ENCODE measurements at regions not wholly inside any gene's neighbourhood (a gene's known extent, or its start where the extent isn't known, plus 50 kb on each side); places are given as distances from the start of the nearest gene placed in this dataset.

GRCh38 chr11:11703885-11704284 lies 82.1 kb upstream of the GALNT18 start:
- Histone ChIP-seq H3K36me3 (ENCODE audit: control insufficient read depth in 3 of 3, insufficient read depth in 2 of 3, low read depth in 1 of 3, low read length in 3 of 3) (no peaks in the 10 kb centered on the region), H3K4me3 (ENCODE audit: low read depth in 1 of 3, low read length in 3 of 3) (no peak overlapping the region), H3K27ac (ENCODE audit: low read depth in 1 of 3, low read length in 2 of 3) (no peak overlapping the region), H3K9me3 (ENCODE audit: control insufficient read depth in 2 of 2, insufficient read depth in 1 of 2, low read depth in 1 of 2, low read length in 1 of 2) (no peaks in the 10 kb centered on the region), H3K4me1 (ENCODE audit: control insufficient read depth in 3 of 3, insufficient read depth in 2 of 3, low read depth in 1 of 3, low read length in 2 of 3) (no peaks in the 10 kb centered on the region), H3K27me3 (ENCODE audit: control insufficient read depth in 3 of 3, insufficient read depth in 3 of 3, low read length in 3 of 3) (peaks cover 0 to 1% (median 0%) of the 10 kb centered on the region in 3 donors)
- FAIRE-seq (no peak), DNase-seq (no peak)
- 63 to 88% (median 71%) methylated on average over 1 of the region's 1 CpG for WGBS, 3 donors

GRCh38 chr11:11701070-11701469 lies 79.3 kb upstream of the GALNT18 start:
- Histone ChIP-seq H3K36me3 (ENCODE audit: control insufficient read depth in 3 of 3, insufficient read depth in 2 of 3, low read depth in 1 of 3, low read length in 3 of 3) (no peaks in the 10 kb centered on the region), H3K27ac (ENCODE audit: low read depth in 1 of 3, low read length in 2 of 3) (no peak overlapping the region), H3K4me1 (ENCODE audit: control insufficient read depth in 3 of 3, insufficient read depth in 2 of 3, low read depth in 1 of 3, low read length in 2 of 3) (no peaks in the 10 kb centered on the region), H3K27me3 (ENCODE audit: control insufficient read depth in 3 of 3, insufficient read depth in 3 of 3, low read length in 3 of 3) (peaks cover 0 to 1% (median 0%) of the 10 kb centered on the region in 3 donors), H3K4me3 (ENCODE audit: low read depth in 1 of 3, low read length in 3 of 3) (no peak overlapping the region), H3K9me3 (ENCODE audit: control insufficient read depth in 2 of 2, insufficient read depth in 1 of 2, low read depth in 1 of 2, low read length in 1 of 2) (no peaks in the 10 kb centered on the region)
- FAIRE-seq (no peak), DNase-seq (no peak)
- WGBS, 3 donors = 64 to 77% (median 77%) methylated on average over 4 of the region's 4 CpGs

GRCh38 chr11:11697796-11698195 lies 76.0 kb upstream of the GALNT18 start:
- Histone ChIP-seq H3K36me3 (ENCODE audit: control insufficient read depth in 3 of 3, insufficient read depth in 2 of 3, low read depth in 1 of 3, low read length in 3 of 3) (no peaks in the 10 kb centered on the region), H3K4me1 (ENCODE audit: control insufficient read depth in 3 of 3, insufficient read depth in 2 of 3, low read depth in 1 of 3, low read length in 2 of 3) (no peaks in the 10 kb centered on the region), H3K27me3 (ENCODE audit: control insufficient read depth in 3 of 3, insufficient read depth in 3 of 3, low read length in 3 of 3) (no peaks in the 10 kb centered on the region), H3K9me3 (ENCODE audit: control insufficient read depth in 2 of 2, insufficient read depth in 1 of 2, low read depth in 1 of 2, low read length in 1 of 2) (no peaks in the 10 kb centered on the region), H3K27ac (ENCODE audit: low read depth in 1 of 3, low read length in 2 of 3) (no peak overlapping the region), H3K4me3 (ENCODE audit: low read depth in 1 of 3, low read length in 3 of 3) (no peak overlapping the region)
- no peak for DNase-seq
- WGBS, 3 donors = 56 to 72% (median 70%) methylated on average over 1 of the region's 1 CpG
- FAIRE-seq = no peak

- Histone ChIP-seq H3K27ac (ENCODE audit: low read depth in 1 of 3, low read length in 2 of 3) (no peak overlapping the region), H3K4me1 (ENCODE audit: control insufficient read depth in 3 of 3, insufficient read depth in 2 of 3, low read depth in 1 of 3, low read length in 2 of 3) (no peaks in the 10 kb centered on the region), H3K9me3 (ENCODE audit: control insufficient read depth in 2 of 2, insufficient read depth in 1 of 2, low read depth in 1 of 2, low read length in 1 of 2) (no peaks in the 10 kb centered on the region), H3K27me3 (ENCODE audit: control insufficient read depth in 3 of 3, insufficient read depth in 3 of 3, low read length in 3 of 3) (no peaks in the 10 kb centered on the region), H3K4me3 (ENCODE audit: low read depth in 1 of 3, low read length in 3 of 3) (no peak overlapping the region), H3K36me3 (ENCODE audit: control insufficient read depth in 3 of 3, insufficient read depth in 2 of 3, low read depth in 1 of 3, low read length in 3 of 3) (no peaks in the 10 kb centered on the region)
- 40 to 54% (median 53%) methylated on average over 13 of the region's 13 CpGs for WGBS, 3 donors
- DNase-seq = no peak
- FAIRE-seq = no peak
These were observed 69.7 kb upstream of the GALNT18 start for GRCh38 chr11:11691296-11692151.

GRCh38 chr11:11681536-11681935 lies 59.7 kb upstream of the GALNT18 start:
- no peak for DNase-seq
- Histone ChIP-seq H3K27me3 (ENCODE audit: control insufficient read depth in 3 of 3, insufficient read depth in 3 of 3, low read length in 3 of 3) (no peaks in the 10 kb centered on the region), H3K36me3 (ENCODE audit: control insufficient read depth in 3 of 3, insufficient read depth in 2 of 3, low read depth in 1 of 3, low read length in 3 of 3) (no peaks in the 10 kb centered on the region), H3K27ac (ENCODE audit: low read depth in 1 of 3, low read length in 2 of 3) (no peak overlapping the region), H3K9me3 (ENCODE audit: control insufficient read depth in 2 of 2, insufficient read depth in 1 of 2, low read depth in 1 of 2, low read length in 1 of 2) (no peaks in the 10 kb centered on the region), H3K4me3 (ENCODE audit: low read depth in 1 of 3, low read length in 3 of 3) (no peak overlapping the region), H3K4me1 (ENCODE audit: control insufficient read depth in 3 of 3, insufficient read depth in 2 of 3, low read depth in 1 of 3, low read length in 2 of 3) (no peaks in the 10 kb centered on the region)
- no peak for FAIRE-seq

DNA sequence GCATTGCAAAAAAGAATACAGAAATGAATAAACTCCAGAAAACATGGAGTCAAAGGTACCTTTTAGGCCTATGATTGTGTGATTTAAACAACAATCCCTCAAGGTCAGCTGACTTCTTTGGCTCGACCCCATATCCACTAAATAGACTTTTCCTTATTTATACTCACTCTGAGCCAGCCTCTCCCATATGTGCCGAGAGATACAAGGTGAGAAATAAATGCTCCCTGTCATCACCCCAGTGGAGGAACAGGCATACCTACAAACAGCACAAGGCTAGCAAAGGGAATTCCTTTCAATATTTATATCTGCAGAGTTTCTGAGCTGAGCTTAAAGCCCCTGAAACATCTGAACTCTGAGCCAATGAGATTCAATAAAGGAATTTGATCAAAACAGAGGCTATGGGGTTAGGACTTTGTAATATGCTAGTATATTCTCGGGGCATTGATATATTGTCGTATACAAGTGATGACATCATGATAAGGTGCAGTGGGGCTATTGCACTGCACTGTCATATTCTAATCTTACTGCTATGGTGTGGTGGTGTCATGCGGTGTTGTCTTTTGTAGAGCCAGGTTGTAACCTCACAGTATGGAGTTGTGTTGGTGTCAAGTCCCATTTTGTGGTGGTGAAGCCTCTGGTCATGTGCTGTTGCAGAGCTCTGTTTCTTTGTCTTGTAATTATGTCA lies 56.0 kb upstream of the GALNT18 start:
- Histone ChIP-seq H3K4me1 (ENCODE audit: control insufficient read depth in 3 of 3, insufficient read depth in 2 of 3, low read depth in 1 of 3, low read length in 2 of 3) (no peaks in the 10 kb centered on the region), H3K4me3 (ENCODE audit: low read depth in 1 of 3, low read length in 3 of 3) (no peak overlapping the region), H3K27me3 (ENCODE audit: control insufficient read depth in 3 of 3, insufficient read depth in 3 of 3, low read length in 3 of 3) (no peaks in the 10 kb centered on the region), H3K27ac (ENCODE audit: low read depth in 1 of 3, low read length in 2 of 3) (no peak overlapping the region), H3K36me3 (ENCODE audit: control insufficient read depth in 3 of 3, insufficient read depth in 2 of 3, low read depth in 1 of 3, low read length in 3 of 3) (no peaks in the 10 kb centered on the region), H3K9me3 (ENCODE audit: control insufficient read depth in 2 of 2, insufficient read depth in 1 of 2, low read depth in 1 of 2, low read length in 1 of 2) (no peaks in the 10 kb centered on the region)
- DNase-seq (no peak), FAIRE-seq (no peak)
- 61 to 78% (median 68%) methylated on average over 5 of the region's 5 CpGs for WGBS, 3 donors

DNA sequence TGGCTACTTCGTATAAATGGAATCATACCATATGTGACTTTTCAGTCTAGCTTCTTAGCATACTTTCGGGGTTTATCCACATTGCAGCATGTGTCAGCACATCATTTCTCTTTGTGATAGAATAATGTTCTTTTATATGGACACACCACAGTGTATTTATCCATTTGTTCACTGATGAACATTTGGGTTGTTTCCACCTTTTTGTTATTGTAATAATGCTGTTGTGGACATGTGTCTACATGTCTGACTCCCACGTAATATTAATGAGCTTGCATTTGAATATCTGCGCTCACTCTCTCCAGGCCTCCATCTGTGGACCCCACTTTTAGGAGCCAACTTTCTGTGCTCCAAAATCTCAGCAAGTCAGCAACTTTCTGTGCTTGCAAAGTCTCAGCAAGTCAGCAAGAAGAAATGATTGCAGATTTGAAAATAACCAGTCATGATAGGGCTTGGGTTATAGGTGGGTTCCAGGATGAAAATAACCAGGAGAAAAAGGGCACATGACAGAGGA lies 53.9 kb upstream of the GALNT18 start:
- Histone ChIP-seq H3K36me3 (ENCODE audit: control insufficient read depth in 3 of 3, insufficient read depth in 2 of 3, low read depth in 1 of 3, low read length in 3 of 3) (no peaks in the 10 kb centered on the region), H3K27ac (ENCODE audit: low read depth in 1 of 3, low read length in 2 of 3) (no peak overlapping the region), H3K27me3 (ENCODE audit: control insufficient read depth in 3 of 3, insufficient read depth in 3 of 3, low read length in 3 of 3) (no peaks in the 10 kb centered on the region), H3K9me3 (ENCODE audit: control insufficient read depth in 2 of 2, insufficient read depth in 1 of 2, low read depth in 1 of 2, low read length in 1 of 2) (no peaks in the 10 kb centered on the region), H3K4me3 (ENCODE audit: low read depth in 1 of 3, low read length in 3 of 3) (no peak overlapping the region), H3K4me1 (ENCODE audit: control insufficient read depth in 3 of 3, insufficient read depth in 2 of 3, low read depth in 1 of 3, low read length in 2 of 3) (no peaks in the 10 kb centered on the region)
- FAIRE-seq (no peak), DNase-seq (no peak)
- WGBS, 3 donors = 82 to 88% (median 86%) methylated on average over 4 of the region's 4 CpGs

GRCh38 chr11:11672789-11673188 lies 51.0 kb upstream of the GALNT18 start:
- H3K36me3 ChIP-seq (ENCODE audit: control insufficient read depth in 3 of 3, insufficient read depth in 2 of 3, low read depth in 1 of 3, low read length in 3 of 3) = no peaks in the 10 kb centered on the region
- no peaks in the 10 kb centered on the region for H3K9me3 ChIP-seq (ENCODE audit: control insufficient read depth in 2 of 2, insufficient read depth in 1 of 2, low read depth in 1 of 2, low read length in 1 of 2)
- no peak overlapping the region for H3K4me3 ChIP-seq (ENCODE audit: low read depth in 1 of 3, low read length in 3 of 3)
- 62 to 75% (median 63%) methylated on average over 8 of the region's 8 CpGs for WGBS, 3 donors
- FAIRE-seq (no peak), DNase-seq (no peak)
- H3K27ac ChIP-seq (ENCODE audit: low read depth in 1 of 3, low read length in 2 of 3) = no peak overlapping the region
- H3K27me3 ChIP-seq (ENCODE audit: control insufficient read depth in 3 of 3, insufficient read depth in 3 of 3, low read length in 3 of 3) = peaks cover 0 to 3% (median 0%) of the 10 kb centered on the region in 3 donors
- no peaks in the 10 kb centered on the region for H3K4me1 ChIP-seq (ENCODE audit: control insufficient read depth in 3 of 3, insufficient read depth in 2 of 3, low read depth in 1 of 3, low read length in 2 of 3)

All from small intestine (tissue), 7 donors.